Fibroblast of skin of scalp (primary cell): ENCODE measurements at regions not wholly inside any gene's neighbourhood (a gene's known extent, or its start where the extent isn't known, plus 50 kb on each side); places are given as distances from the start of the nearest gene placed in this dataset.
A peak's percentile ranks its signal among the peaks of the same experiment; 100 is the strongest.

ENCODE experiments used
- DNase-seq: peaks from one replicate; pipeline ENCODE4 v3.0.0-alpha.2; 2013

GRCh38 chr20:60064554-60065196, 106.5 kb downstream of the CDH26 start:
- no peak for DNase-seq

DNA sequence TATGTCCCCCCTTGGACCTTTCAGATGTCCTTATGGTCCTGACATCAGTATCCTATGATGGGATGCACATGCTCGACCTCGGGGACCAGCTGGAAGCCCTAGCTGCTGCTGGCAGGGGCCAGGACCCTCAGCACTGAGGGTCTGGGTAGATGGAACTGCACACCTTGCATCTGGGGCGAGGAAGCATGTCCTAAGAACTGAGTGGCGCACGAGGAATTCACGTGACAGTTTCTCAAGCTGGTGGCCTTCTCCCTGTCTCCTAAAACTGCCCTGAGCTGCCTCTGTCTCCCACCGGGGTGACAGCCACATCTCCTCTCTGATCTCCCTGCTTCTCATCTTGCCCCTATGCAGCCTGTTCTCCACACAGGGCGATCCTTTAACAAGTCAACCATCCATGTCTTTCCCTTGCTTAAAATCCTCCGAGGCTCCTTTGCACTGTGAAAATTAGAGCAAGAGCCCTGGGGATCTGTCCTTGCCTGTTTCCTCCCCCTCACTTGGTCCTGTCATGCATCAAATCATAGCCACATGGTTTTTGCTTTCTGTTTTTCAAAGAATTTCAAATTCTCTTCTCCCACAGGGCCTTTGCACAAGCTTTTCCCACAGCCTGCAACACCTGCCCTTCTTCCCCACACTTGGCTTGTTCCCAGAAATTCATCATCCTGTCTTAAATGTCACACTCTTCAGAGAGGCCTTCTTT, 107.7 kb downstream of the CDH26 start:
- DNase-seq: no peak

DNA sequence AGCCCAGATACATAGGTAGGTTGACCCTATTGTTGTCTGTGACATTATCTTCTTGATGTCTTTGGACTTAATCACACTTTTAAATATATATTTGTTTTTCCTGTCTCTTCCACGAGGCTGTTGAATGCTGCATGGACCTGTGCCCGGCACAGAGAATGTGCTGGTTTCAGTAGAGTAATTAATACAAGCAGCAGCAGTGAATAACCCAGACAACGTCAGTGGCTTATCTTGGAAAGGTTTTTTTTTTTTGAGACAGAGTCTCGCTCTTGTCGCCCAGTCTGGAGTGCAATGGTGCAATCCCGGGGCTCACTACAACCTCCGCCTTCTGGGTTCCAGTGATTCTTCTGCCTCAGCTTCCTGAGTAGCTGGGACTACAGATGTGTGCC, 108.2 kb downstream of the CDH26 start:
- no peak for DNase-seq

- no peak for DNase-seq
These were observed 110.3 kb downstream of the CDH26 start for GRCh38 chr20:60068509-60068908.

DNA sequence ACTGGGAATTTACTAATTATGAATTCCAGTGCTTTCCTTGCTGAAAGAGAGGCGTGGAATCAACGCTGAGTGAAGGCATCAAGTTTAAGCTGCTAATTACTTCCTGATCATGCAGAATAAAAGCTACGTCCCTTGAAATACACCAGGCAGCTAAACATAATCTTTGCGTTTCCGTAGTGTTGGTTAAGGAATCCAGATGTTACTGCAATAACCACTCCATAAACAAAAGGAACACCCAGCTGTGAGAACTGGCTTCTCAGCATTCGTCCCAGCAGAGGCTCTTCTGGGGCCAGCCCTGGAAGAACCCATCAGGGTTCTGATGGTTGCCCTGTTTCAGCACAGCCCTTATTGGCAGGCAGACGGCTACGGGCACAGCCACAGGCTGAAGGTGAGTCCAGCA, 111.4 kb downstream of the CDH26 start:
- no peak for DNase-seq

- no peak for DNase-seq
These were observed 112.6 kb downstream of the CDH26 start for GRCh38 chr20:60070791-60071190.

DNA sequence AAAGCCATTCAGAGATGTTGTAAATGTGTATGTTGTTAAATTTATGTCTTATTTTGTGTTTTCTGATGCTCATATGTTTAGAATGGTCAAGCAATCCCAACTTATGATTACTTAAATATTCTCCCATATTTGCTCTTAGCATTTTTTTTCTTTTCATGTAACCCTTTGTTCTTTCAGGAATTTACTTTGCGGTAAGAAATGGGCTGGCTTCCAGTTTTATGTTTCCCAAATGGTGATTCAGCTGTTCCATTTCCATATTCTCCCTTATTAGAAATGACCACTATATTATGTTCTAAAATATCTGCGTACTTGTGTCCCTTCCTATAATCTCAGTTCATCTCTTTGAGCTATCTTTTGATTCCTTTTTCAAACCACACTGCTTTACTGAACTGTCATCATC, 113.7 kb downstream of the CDH26 start:
- peak; percentile 43 for DNase-seq

GRCh38 chr20:60073086-60073485, 114.9 kb downstream of the CDH26 start:
- DNase-seq: no peak

GRCh38 chr20:60073504-60073903, 115.3 kb downstream of the CDH26 start:
- no peak for DNase-seq

DNA sequence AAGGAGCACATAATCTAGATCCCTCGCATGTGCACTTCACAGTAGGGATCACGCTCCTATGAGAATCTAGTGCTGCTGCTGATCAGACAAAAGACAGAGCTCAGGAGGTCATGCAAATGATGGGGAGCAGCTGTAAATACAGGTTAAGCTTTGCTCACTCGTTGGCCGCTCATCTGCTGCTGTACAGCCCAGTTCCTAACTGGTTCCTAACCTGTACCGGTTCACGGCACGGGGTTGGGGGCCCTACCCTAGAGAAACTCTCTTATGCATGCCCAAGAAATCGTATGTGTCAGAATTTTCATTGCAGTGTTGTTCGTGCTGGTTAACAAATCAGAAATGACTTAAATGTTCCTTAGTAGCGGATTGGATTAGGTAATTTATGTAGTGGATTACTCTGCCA, 116.1 kb downstream of the CDH26 start:
- DNase-seq: no peak

GRCh38 chr20:60078351-60079250, 120.4 kb downstream of the CDH26 start:
- no peak for DNase-seq

DNA sequence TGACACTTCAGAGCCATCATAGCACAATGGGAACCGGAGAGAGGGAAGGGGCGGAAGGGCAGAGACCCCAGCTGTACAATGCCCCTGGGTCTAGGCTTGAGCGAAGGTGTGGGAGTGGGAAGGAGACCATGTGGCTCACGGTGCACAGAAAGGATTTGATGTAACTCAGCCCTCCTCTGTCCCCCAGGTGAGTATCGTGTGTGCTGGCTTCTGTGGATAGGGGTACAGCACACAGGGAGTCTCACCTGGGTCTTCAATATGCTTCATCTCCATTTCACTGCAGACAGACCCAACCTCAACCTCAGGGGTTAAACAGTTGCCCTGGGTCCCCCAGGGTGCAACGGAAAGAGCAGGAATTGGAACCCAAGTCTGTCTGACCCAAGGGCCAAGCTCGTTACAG, 122.2 kb downstream of the CDH26 start:
- DNase-seq: no peak

DNA sequence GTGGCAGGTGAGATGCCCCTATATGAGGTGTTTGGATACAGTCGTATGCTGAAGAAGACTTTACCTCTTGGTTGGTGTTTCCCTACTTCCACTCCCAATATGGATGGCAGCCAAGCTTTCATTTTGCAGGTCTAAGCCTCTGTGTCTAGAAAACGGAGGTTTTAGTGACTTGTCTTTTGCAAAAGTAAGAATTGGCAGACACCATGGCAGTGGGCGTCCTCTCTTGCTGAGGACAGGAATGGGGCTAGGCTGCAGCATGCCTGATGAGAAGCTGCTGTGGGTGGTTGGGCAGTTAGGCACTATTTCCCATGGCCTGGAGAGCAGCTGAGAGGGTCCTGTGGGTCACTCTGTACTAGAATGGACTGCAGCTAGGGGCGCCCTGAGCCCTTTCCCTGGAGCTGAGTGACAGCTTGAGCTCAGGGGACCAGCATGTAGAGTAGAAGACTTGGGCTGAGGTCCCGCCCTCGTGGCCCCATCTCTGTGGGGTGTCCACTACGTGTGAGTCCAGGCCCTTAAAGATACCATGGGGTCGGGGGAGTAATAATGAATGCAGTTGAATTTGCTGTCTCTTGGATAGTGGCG, 127.4 kb downstream of the CDH26 start:
- no peak for DNase-seq

GRCh38 chr20:60086821-60087562, 128.8 kb downstream of the CDH26 start:
- DNase-seq: no peak

DNA sequence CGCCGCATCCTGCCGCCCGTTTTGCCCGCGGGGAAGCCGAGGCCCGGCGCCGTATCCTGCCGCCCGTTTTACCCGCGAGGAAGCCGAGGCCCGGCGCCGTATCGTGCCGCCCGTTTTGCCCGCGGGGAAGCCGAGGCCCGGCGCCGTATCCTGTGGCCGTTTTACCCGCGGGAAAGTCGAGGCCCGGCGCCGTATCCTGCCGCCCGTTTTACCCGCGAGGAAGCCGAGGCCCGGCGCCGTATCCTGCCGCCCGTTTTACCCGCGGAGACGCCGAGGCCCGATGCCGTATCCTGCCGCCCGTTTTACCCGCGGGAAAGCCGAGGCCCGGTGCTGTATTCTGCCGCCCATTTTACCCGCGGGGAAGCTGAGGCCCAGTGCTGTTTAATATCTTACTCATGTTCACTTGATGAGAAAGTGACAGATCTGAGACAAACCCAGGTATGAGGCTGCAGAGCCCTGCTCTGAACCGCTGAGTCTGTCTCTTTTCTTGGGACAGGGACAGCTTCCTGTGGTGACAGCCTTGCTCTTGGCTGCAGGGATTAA, 129.4 kb downstream of the CDH26 start:
- DNase-seq: peak; percentile 40

DNA sequence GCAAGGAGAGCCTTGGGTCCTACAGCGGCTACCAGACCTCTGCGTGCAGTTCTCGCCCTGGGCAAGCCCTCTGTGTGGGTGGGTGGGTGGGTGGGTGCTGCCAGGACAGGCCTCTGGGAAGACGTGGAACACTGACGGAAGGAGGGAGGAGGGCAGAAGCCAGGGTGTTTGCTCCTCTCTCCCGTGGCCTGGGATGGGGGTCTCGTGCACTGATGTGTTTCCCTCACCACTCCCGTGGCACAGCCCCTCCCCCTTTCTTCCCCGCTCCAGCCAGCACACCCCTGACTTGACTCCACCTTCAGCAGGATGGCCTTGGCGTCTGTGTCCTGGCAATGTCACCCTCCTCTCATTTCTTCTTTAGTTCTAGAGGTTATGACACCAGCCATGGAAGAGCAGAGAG, 130.0 kb downstream of the CDH26 start:
- DNase-seq: no peak

DNA sequence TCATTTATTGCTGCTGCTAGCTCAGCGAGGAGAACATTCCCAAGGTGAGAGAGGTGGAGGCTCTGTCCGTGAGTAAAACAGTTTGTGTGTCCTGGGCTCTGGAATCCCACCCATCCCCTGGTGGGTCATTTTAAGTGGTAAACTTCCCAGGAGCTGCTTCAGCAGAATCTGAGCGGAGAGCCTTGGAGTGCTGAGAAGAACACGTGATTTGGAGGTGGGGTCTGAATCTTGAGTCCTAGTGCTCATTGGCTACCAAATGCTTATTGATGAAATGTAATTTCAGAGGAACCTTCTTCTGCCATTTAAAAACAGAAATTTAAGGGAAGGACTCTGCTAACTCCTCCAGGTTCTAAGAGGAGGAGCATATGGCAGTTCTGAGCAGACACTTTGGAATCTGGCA, 132.4 kb downstream of the CDH26 start:
- no peak for DNase-seq

GRCh38 chr20:60091305-60091704, 133.1 kb downstream of the CDH26 start:
- DNase-seq: no peak

DNA sequence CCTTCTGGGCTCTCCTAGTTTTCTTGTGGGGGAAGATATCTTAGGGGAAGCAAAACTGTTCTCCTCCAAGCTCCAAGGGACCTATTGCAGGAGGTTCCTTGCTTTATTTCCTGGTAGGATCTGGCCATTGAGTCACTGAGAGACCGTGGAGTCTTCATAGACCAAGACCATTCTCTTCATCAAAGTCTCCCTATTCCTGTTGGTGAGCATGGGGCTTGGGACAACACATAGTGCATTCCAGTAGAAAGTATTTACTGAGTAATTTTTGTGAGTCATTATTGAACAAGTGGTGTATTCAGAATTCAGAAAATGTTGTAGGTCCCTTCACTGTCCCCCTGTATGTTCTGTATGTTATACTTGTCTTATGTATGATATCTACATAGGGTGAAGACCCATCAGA, 133.6 kb downstream of the CDH26 start:
- peak; percentile 50 for DNase-seq

GRCh38 chr20:60092729-60093128, 134.5 kb downstream of the CDH26 start:
- DNase-seq: no peak

DNA sequence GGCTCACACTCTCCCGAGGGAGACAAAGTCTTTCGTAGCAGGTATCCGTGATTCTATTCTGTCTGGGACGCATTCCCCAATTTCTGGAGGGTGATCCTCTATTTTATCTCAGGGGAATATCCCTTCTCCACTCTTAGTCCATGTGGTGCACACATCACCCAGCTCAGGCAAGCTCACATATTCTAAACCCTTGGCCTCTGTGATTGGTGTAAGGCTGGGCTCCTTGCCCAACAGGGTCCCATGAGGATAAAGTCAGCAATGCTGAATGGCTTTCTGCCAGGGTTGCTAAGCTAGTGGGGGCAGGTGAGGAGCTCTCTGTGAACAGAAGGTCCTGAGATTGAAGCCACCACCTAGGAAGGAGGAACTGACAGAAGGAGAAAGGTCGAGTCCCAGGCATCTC, 137.2 kb downstream of the CDH26 start:
- peak; percentile 64 for DNase-seq

DNA sequence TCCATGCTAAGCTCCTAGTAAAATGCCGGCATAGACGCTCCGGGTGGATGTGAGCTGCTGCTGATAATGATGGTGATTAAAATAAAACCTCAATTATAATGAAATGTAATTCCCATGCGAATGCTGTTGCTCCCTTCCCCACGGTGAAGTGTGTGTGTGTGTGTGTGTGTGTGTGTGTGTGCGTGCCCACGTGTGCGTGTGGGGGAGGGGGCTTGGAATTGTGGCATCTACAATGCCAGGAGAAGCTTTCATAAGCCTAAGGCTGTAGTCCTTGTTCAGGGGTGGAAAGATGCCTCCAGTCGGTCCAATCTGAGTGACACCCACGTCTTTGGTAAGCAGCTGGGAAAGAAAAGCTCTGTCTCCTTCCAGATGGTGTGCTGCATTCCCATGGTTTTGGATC, 137.9 kb downstream of the CDH26 start:
- no peak for DNase-seq
